Activated CD4-positive, alpha-beta T cell treated with anti-CD3 and anti-CD28 coated beads, Interleukin-2, amount 10 ng/mL, durations not matched to agents 24 days and 14 days (primary cell): ENCODE measurements at regions not wholly inside any gene's neighbourhood (a gene's known extent, or its start where the extent isn't known, plus 50 kb on each side); places are given as distances from the start of the nearest gene placed in this dataset.
A peak's percentile ranks its signal among the peaks of the same experiment; 100 is the strongest.

Experiments used
- DNase-seq: peaks from one replicate; pipeline ENCODE4 v3.0.0; 2022
- H3K27ac Mint-ChIP-seq: one replicate; pipeline ENCODE4 v1.8.0; 2022; ENCODE audit warnings: mild to moderate bottlenecking, mixed read lengths
- H3K27me3 Mint-ChIP-seq: one replicate; pipeline ENCODE4 v1.8.0; 2022; ENCODE audit warnings: mixed read lengths
- H3K36me3 Mint-ChIP-seq: one replicate; pipeline ENCODE4 v1.8.0; 2022; ENCODE audit warnings: low read depth, mild to moderate bottlenecking, mixed read lengths
- H3K4me1 Mint-ChIP-seq: one replicate; pipeline ENCODE4 v1.8.0; 2021; ENCODE audit warnings: mixed read lengths
- H3K4me3 Mint-ChIP-seq: one replicate; pipeline ENCODE4 v1.8.0; 2022; ENCODE audit warnings: mild to moderate bottlenecking, moderate library complexity, mixed read lengths
- H3K9me3 Mint-ChIP-seq: one replicate; pipeline ENCODE4 v1.8.0; 2021; ENCODE audit warnings: mixed read lengths
- intact Hi-C: fragments of 100-400 bp; cut with micrococcal nuclease; formaldehyde crosslinking; loops from one replicate; pipeline ENCODE4 v1.15.1; 2023

DNA sequence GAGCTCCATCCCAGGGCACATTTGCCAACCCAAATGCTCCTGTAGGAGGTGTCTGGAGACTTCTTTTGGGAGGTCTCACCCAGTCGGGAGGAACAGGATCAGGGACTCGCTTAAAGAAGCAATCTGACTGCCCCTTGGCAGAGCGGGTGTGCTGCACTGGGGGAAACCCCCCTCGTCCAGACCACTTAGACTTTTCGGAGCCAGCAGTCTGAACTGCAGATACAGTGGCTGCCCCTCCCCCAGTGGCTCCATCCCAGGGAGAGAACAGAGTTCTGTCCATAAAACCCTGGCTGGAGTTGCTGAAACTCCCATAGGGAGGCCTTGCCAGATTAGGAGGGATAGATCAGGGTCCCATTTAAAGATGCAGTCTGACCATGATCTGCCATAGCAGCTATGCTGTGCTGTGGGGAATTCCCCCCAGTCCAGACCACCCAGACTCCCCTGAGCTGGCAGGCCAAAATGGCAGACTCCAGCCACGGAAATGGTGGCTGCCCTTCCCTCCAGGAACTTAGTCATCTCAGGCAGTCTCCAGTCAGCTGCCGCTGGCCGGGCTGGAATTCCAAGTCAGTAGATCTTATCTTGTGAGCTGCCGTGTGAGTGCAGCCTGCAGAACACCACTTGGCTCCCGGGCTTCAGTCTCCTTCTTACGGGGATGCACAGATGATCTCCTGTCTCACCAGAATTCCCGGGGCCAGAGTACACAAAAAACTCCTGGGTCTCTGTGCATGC is 278.1 kb upstream of the SASH1 start:
- no peaks in the 10 kb centered on the region for H3K27me3 Mint-ChIP-seq
- H3K4me3 Mint-ChIP-seq, result no peak overlapping the region
- H3K4me1 Mint-ChIP-seq, result no peaks in the 10 kb centered on the region
- no peak for DNase-seq
- intact Hi-C loops, result no loop called here
- H3K9me3 Mint-ChIP-seq, result peaks cover 6% of the 10 kb centered on the region
- H3K36me3 Mint-ChIP-seq, result no peaks in the 10 kb centered on the region
- no peak overlapping the region for H3K27ac Mint-ChIP-seq

DNA sequence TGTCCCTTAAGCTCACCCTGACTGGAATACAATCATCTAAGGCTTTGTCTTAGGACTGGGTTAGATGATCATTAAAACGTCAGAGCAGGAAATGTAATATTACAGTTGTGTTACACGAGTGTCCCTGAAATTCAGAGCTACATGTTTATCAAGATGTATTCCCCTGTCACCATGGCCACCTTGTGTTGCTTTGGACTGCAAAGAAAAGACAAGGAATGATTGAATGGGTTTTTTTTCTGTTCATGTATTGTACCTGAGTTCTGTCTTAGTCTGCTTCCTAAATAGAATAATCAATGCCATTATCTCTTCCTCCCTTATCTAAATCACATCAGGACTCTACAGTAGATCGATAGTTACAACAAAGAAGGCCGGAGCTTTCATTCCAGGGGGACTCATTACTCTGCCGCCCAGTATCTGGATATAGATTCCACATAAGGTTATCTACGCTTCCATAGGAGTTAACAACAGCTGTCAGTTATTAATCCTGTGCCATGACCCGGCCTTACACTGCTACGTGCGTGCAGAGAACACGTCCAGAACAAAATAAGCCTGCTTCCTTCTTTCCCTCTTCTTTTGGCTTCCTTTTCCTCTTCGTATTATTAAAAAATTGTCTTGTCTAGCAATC is 274.1 kb upstream of the SASH1 start:
- intact Hi-C loops, result no loop called here
- no peak overlapping the region for H3K27ac Mint-ChIP-seq
- H3K4me3 Mint-ChIP-seq, result no peak overlapping the region
- no peaks in the 10 kb centered on the region for H3K36me3 Mint-ChIP-seq
- no peaks in the 10 kb centered on the region for H3K27me3 Mint-ChIP-seq
- no peak for DNase-seq
- H3K9me3 Mint-ChIP-seq, result peaks cover 6% of the 10 kb centered on the region
- H3K4me1 Mint-ChIP-seq, result no peaks in the 10 kb centered on the region

DNA sequence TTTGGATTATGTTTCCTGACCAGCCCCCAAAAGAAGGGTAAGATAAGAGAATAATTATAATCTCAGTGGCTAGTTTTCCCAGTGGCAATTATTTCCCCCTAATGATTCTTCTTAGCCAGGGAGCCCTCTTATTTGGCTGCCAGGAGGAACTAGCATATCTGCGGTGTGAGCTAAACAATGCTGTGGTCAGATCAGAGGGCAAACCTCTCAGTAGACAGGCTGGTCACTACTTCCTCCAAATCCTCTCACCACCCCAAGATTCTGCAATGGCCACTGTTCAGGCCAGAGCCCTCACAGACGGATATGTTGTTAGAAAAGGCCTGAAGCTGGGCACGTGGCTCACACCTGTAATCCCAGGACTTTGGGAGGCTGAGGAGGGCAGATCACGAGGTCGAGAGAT is 273.4 kb upstream of the SASH1 start:
- Mint-ChIP-seq H3K9me3 (peaks cover 6% of the 10 kb centered on the region), H3K4me3 (no peak overlapping the region), H3K4me1 (no peaks in the 10 kb centered on the region), H3K27me3 (no peaks in the 10 kb centered on the region), H3K27ac (no peak overlapping the region), H3K36me3 (no peaks in the 10 kb centered on the region)
- no peak for DNase-seq
- intact Hi-C loops, result no loop called here

DNA sequence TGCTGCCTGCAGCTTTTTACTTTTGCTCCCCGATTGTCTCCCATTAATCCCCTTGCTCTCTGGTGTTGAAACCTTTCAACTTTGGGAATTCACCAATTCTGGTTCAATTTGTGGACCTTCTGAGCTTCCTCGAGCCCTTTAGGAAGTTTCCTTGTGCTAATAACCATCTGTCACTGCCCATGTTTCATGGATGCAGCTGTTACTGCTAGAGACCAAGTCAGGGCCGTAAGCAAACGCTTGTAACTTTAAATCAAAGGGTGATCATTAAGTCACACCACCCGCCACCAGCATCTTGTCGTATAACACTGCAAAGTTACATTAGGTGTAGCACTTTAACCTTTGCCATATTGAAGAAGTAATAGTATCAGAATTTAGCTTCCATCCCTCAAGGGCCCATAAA is 268.3 kb upstream of the SASH1 start:
- Mint-ChIP-seq H3K4me3 (no peak overlapping the region), H3K27me3 (no peaks in the 10 kb centered on the region), H3K27ac (no peak overlapping the region), H3K9me3 (peaks cover 6% of the 10 kb centered on the region), H3K4me1 (no peaks in the 10 kb centered on the region), H3K36me3 (no peaks in the 10 kb centered on the region)
- intact Hi-C loops, result no loop called here
- DNase-seq, result peak; percentile 25

DNA sequence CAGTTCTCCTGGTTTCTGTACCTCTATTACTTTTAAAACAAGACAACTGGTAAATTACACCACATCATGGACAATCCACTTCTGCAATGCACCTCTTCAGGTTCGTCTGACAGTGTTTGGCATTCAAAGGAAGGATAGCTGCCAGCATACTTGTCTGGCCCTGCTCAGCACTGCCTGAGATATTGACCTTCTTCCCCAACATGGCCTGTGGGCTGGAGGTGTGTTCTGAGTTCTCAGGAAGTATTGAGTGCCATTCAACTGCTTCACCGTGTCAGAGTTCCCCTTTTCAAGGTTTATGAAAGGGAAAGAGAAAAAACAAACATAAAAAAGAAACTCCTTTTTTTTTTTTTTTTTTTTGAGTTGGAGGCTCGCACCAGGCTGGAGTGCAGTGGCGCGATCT is 267.9 kb upstream of the SASH1 start:
- Mint-ChIP-seq H3K9me3 (peaks cover 6% of the 10 kb centered on the region), H3K36me3 (no peaks in the 10 kb centered on the region), H3K4me3 (no peak overlapping the region), H3K27ac (no peak overlapping the region), H3K27me3 (no peaks in the 10 kb centered on the region), H3K4me1 (no peaks in the 10 kb centered on the region)
- peak; percentile 32 for DNase-seq
- intact Hi-C loops, result no loop called here

DNA sequence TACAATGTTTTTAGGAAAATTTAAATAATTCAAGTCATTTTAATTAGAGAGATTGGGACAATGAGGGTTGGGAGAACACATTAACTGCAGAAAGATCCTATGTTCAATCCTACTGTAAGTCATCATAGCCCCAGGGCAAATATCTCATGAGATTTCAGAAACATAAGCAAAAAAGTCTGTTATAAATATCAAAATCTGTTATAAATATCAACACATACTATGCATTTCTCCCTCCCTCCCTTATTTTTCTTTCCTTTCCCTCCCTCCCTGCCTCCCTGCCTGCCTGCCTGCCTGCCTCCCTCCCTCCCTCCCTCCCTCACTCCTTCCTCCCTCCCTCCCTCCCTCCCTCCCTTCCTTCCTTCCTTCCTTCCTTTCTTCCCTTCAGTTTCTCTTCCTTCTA is 267.3 kb upstream of the SASH1 start:
- Mint-ChIP-seq H3K4me3 (no peak overlapping the region), H3K9me3 (peaks cover 6% of the 10 kb centered on the region)
- intact Hi-C loops, result no loop called here

DNA sequence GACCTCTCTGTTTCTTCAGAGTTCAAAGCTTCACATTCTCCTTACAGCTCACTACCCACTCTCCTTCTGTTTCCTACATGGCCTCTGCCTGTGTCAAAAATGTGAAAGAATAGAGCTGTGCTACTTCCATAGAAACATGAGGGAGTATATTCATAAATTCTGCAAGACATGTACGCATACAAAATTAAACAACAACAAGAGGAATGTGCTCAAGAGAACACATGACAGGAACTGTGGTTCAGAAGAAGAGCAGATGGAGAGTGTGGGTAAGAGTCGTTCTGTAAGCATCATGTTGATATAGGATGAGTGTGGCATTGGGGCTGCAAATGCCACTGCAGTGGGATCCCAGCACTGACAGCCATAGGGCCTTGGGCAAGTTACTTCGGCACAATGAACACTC is 266.6 kb upstream of the SASH1 start:
- Mint-ChIP-seq H3K27me3 (no peaks in the 10 kb centered on the region), H3K36me3 (no peaks in the 10 kb centered on the region), H3K27ac (no peak overlapping the region), H3K4me1 (no peaks in the 10 kb centered on the region), H3K4me3 (no peak overlapping the region), H3K9me3 (peaks cover 6% of the 10 kb centered on the region)
- intact Hi-C loops, result no loop called here
- no peak for DNase-seq

More for the DNA sequence above, 267.3 kb upstream of the SASH1 start:
- DNase-seq, result no peak
- no peaks in the 10 kb centered on the region for H3K27me3 Mint-ChIP-seq
- H3K36me3 Mint-ChIP-seq, result no peaks in the 10 kb centered on the region
- H3K4me1 Mint-ChIP-seq, result no peaks in the 10 kb centered on the region
- no peak overlapping the region for H3K27ac Mint-ChIP-seq

DNA sequence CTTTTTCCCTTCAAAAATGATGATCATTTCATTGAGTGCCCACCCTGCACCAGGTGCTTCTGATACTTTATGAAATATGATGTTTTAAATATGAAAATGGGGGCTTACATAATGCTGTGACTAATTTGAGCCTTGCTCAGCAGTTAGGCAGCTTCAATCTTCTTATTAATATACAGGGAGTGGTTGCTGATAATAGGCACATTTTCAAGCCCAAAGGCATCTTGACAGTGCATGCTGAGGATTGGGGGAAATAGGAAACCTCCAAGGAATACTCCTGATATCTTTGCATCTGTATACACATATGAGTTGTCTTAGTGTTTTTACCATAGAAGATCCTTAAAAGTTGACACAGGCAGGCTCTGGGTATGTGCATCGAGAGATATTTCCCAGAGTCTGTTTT is 262.3 kb upstream of the SASH1 start:
- intact Hi-C loops, result no loop called here
- H3K36me3 Mint-ChIP-seq, result no peaks in the 10 kb centered on the region
- peaks cover 4% of the 10 kb centered on the region for H3K9me3 Mint-ChIP-seq
- peaks cover 2% of the 10 kb centered on the region for H3K27me3 Mint-ChIP-seq
- no peak overlapping the region for H3K27ac Mint-ChIP-seq
- H3K4me3 Mint-ChIP-seq, result no peak overlapping the region
- DNase-seq, result no peak
- no peaks in the 10 kb centered on the region for H3K4me1 Mint-ChIP-seq

DNA sequence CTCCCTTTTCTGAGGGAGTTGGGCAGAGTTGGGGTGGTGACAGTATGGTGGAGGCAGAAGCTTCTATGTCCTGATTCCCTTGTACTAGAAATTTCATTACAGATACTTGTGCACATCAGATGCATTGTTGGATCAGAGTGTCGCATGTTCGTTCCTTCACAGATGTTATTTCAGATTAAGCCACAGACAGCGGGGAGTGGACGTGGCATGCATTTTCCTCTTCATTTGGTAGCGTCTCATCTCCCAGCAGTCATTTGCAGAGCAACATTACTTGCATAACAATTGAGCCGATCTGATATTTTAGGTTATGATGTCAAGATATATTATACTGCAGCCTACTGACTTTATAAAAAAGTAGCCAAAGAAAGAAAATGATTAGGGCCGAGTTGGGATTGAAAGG is 261.6 kb upstream of the SASH1 start:
- H3K27me3 Mint-ChIP-seq, result peaks cover 2% of the 10 kb centered on the region
- H3K36me3 Mint-ChIP-seq, result no peaks in the 10 kb centered on the region
- intact Hi-C loops, result no loop called here
- no peak overlapping the region for H3K4me3 Mint-ChIP-seq
- peaks cover 4% of the 10 kb centered on the region for H3K9me3 Mint-ChIP-seq
- no peak for DNase-seq
- H3K27ac Mint-ChIP-seq, result no peak overlapping the region
- no peaks in the 10 kb centered on the region for H3K4me1 Mint-ChIP-seq

DNA sequence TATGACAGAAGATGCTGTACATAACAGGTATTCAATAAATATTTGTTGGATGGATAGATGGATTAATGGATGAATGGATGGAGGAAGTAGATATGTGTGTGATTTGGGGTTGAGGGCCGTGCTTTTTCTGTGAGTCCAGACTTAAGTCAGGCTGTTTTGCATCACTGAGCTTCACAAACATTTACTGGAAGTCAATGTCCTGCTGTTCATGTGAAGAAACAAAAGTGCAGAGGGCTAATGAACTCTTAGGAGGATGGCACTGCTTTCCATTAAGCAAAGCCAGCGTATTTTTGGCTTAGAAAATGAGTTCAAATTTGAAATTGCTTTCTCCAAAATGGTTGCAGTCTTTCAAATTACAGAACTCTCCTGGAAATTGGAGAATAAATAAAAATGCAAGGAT is 260.6 kb upstream of the SASH1 start:
- H3K27me3 Mint-ChIP-seq, result peaks cover 2% of the 10 kb centered on the region
- no peak overlapping the region for H3K27ac Mint-ChIP-seq

DNA sequence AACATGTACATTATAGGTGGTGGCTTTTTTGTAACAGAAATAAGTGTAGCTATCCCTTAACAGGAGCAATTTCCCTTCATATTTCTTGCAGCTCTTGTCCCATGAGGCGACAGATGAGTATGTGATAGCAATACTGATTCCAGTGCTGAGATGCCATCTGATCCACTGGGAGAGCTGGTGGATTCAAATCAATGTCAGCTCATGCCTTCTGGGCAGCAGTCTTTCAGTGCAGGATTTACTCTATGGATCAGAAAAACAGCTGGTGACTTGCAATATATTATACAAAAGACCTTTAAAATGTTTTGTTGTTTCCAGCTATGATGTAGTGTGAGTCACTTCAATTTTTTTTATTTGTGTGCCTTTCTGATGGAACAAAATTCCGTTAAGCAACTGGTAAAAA is 259.9 kb upstream of the SASH1 start:
- peaks cover 2% of the 10 kb centered on the region for H3K27me3 Mint-ChIP-seq
- H3K36me3 Mint-ChIP-seq, result no peaks in the 10 kb centered on the region
- no peak overlapping the region for H3K27ac Mint-ChIP-seq
- no peak for DNase-seq
- no peaks in the 10 kb centered on the region for H3K4me1 Mint-ChIP-seq
- peaks cover 4% of the 10 kb centered on the region for H3K9me3 Mint-ChIP-seq
- H3K4me3 Mint-ChIP-seq, result no peak overlapping the region
- intact Hi-C loops, result no loop called here

More for the DNA sequence above, 260.6 kb upstream of the SASH1 start:
- intact Hi-C loops, result no loop called here
- Mint-ChIP-seq H3K9me3 (peaks cover 4% of the 10 kb centered on the region), H3K36me3 (no peaks in the 10 kb centered on the region), H3K4me1 (no peaks in the 10 kb centered on the region), H3K4me3 (no peak overlapping the region)
- DNase-seq, result no peak

DNA sequence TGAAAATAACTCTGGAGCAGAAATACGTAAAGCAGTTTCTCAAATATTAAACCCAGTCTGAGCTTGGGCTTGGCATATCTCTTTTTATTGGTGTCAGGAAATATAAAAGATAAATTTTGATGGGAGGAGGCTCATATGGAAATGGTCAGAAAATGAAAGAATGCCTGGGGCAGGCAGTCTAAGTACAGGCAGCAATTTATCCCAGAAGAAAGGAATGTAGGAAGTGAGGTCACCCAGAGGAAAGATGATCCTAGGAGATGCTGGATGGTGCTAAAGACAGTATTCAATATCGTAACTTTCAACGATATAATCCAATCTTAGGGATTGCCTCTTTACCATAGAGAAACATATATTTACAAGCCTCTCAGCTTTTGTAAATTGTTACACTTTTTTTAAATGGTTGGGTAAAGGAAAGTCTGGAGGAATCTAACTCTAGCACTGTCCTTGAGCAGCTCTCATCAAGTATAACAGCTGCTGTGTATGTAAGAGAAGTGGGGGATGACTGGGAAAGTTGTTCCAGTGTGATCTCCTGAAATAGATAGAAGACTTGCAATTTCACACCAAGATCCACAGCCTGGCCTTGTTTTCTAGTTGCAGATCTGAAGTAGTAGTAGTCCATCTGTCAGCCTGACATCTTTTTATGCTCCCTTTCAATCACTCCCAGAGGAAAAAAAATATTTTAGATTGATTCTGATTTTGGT is 256.9 kb upstream of the SASH1 start:
- H3K36me3 Mint-ChIP-seq, result no peaks in the 10 kb centered on the region
- intact Hi-C loops, result no loop called here

DNA sequence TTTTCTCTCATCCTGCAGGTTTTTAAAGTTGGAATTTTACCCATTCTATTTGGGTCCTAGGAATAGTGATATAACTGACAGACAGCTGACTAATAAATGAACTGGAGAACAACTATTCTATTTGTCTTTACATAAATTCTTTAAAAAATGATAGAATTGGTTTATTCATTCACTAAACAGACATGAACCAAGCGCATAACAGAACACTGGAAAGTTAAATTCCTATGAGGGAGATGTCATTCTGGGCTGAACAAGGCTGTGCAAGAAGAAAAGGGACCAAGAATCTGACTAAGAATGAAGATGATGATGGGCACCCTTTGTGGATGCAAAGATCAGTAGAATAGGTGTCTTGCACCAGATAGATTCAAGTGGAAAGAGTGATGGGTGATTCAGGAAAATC is 256.3 kb upstream of the SASH1 start:
- Mint-ChIP-seq H3K27me3 (peaks cover 2% of the 10 kb centered on the region), H3K9me3 (peaks cover 9% of the 10 kb centered on the region), H3K27ac (no peak overlapping the region), H3K4me3 (no peak overlapping the region), H3K4me1 (no peaks in the 10 kb centered on the region), H3K36me3 (no peaks in the 10 kb centered on the region)
- no peak for DNase-seq
- intact Hi-C loops, result no loop called here

More for the DNA sequence above, 256.9 kb upstream of the SASH1 start:
- Mint-ChIP-seq H3K9me3 (peaks cover 9% of the 10 kb centered on the region), H3K27ac (no peak overlapping the region), H3K4me1 (no peaks in the 10 kb centered on the region), H3K27me3 (peaks cover 2% of the 10 kb centered on the region), H3K4me3 (no peak overlapping the region)
- no peak for DNase-seq

DNA sequence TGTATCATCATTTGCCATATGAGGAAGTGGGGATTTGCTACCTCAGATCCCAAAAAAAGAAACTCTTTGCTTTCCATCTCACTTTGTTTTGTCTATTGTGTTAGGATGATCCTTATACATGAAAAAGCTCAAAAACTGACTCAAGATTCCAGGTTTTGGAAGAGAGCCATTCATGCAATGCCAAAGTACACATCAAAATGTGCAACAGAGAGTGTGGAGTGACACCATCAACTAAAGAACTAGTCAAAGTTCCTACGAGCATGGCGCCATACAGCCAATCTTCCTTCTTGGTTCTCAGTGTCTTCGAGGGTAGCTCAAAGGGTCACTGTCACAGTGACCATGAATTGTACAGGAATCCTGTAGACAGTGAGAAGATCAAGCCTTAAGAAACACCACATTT is 255.8 kb upstream of the SASH1 start:
- Mint-ChIP-seq H3K9me3 (peaks cover 9% of the 10 kb centered on the region), H3K27me3 (peaks cover 2% of the 10 kb centered on the region), H3K36me3 (no peaks in the 10 kb centered on the region), H3K27ac (no peak overlapping the region), H3K4me3 (no peak overlapping the region), H3K4me1 (no peaks in the 10 kb centered on the region)
- no peak for DNase-seq
- intact Hi-C loops, result no loop called here
